ENCODE measurements at regions not wholly inside any gene's neighbourhood (a gene's known extent, or its start where the extent isn't known, plus 50 kb on each side); places are given as distances from the start of the nearest gene placed in this dataset.
A peak's percentile ranks its signal among the peaks of the same experiment; 100 is the strongest.
"Not testable (repeated sequence)": the region's sequence is repeated elsewhere in the genome, so short reads cannot be mapped to it uniquely, and the experiment has no call there.

GRCh38 chr13:107809125-107809524 is 406.2 kb downstream of the LIG4 start:
- no peak for DNase-seq

- DNase-seq: no peak
Measured at GRCh38 chr13:107808389-107808788, 406.9 kb downstream of the LIG4 start.

DNA sequence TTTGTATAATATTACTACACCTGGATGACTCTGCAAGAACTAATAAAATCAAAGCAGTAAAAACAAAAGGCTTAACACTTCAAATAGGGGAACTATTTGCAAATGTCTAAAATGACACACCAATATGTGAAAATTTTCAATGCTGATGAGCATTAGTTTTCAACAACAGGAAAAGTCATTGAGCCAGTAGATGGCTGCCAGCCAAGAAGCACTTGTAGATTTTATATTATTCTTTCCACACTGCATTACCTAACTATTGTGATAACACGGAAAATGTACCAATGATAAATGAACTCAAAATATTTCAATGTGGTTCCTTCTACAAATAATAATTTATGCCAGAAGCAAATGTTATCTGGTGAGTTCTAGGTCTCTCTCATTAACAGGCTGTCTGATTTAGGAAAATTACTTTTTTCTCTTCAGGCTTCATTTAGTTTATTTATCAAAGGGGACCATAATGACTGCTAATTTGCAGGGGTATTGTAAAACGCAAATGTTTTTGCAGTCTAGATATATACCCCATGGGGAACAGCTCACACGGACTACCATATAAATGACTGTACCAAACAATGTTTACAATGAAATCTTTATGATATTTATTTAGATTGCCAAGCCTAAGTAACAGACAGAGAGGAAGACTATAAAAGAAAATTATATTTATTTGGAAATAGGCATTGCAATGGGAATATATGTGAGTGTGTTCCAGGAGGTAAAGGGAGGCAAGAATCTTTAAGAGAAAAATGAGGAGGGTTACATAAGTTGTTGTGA is 407.8 kb downstream of the LIG4 start:
- DNase-seq: no peak

- no peak for DNase-seq
Measured at GRCh38 chr13:107806726-107807125, 408.6 kb downstream of the LIG4 start.

GRCh38 chr13:107803822-107804495 is 411.4 kb downstream of the LIG4 start:
- no peak for DNase-seq

DNA sequence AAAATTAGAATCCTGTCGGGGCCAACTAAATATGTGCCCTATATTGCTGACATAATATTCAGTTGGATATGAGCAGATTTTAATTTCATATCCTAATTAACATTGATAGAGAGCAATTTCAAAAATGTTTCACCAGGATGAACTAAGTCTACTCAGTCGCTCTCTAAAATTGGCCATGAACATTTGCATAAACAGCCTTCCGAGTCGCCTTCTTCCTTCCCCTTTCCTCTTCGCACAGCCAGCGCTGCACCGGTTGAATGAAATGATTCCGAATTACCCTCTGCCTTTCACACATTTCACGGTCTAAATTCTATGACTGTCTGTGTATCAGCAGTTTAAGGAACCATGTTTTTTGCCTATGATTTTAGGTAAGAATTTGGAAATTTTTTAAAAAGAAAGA is 413.7 kb downstream of the LIG4 start:
- DNase-seq: peak; percentile 35

DNA sequence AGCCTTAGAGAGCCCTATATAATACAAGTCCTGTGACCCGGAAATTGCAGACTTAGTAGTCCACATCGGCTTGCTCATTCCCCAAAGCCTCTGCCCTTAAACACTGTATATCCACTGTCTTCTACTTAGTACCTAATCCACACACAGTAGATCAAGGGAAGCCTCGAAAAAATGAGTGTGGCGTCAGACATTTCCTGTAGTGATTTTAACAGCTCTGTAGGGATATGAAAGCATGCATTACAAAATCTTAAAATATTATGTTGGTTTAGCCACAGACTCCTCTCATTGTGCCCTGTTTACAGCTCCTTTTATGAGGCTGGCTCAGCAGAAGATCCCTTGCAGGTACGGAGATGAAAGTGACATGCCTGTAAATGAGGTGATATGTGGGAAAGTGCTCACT is 416.3 kb downstream of the LIG4 start:
- no peak for DNase-seq

GRCh38 chr13:107790397-107790796 is 424.9 kb downstream of the LIG4 start:
- no peak for DNase-seq

DNA sequence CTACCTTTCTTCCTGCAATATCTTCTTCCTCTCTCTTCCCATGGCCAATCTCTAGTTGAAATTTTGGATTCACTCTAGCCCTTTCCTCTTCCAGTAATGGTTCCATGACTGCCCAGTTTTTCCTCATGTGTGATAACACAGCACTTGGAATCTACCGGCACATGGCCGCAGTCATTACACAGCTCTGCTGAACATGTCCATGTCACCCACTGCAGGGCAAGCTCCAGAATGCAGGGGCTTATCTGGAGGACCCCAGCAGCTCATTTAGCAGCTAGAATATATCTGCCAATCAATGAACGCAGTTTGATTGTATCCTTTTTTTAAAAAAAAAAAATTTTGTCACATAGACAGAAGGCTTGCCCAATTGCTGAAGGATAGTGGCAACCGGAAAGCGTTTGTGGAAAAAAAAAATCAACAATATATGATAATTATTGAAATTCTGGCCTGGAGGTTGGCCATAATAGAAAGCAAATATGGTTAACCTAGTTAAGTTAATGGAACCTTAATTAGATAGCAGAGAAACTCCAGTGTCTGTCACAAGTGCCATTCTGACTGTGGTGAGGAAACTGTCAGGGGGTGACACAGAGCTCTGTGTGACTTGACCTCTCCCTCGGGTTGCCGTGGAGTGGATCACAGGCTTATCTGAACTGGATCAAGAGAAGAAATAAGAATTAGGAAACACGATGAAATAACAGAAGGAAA is 426.7 kb downstream of the LIG4 start:
- no peak for DNase-seq

GRCh38 chr13:107782646-107783045 is 432.7 kb downstream of the LIG4 start:
- not testable (repeated sequence) for DNase-seq

DNA sequence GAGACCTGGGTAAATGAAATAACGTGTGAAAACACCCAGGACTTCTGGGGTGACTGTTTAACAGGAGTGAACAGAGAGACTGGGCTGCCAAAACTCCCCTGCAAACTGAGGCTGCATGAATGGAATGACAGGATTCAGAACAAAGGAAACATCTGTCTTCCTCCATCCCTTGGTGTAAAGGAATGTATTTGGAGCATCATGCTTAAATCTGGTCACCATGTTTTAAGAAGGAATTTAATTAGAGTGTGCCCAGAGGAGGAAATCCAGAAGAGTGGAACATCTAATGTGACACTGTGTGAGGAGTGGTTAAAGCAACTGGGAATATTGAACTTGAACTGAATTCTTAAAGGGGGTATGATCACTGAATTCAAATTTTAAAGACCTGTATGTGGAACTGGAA is 437.2 kb downstream of the LIG4 start:
- DNase-seq: no peak

DNA sequence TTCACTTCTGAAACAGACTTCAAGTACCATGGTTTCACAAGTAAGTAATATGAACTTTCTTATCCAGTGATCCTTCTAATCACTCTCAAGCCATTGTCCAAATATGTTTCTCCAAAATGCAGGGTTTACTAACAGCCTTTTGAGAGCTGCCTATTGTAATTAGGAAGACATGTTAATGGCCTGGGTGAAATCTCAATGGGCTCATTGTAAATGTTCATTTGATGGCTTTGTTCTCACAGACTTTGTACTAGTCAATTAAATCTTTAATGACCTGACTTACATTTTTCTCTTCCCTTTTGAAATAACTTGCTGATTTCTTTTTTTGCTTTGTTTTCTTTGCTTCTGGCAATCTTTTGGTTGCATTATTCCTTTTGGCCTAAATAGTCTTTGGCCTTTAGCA is 444.8 kb downstream of the LIG4 start:
- no peak for DNase-seq

GRCh38 chr13:107767119-107767518 is 448.2 kb downstream of the LIG4 start:
- no peak for DNase-seq

- no peak for DNase-seq
Measured at GRCh38 chr13:107765724-107766401, 449.5 kb downstream of the LIG4 start.

DNA sequence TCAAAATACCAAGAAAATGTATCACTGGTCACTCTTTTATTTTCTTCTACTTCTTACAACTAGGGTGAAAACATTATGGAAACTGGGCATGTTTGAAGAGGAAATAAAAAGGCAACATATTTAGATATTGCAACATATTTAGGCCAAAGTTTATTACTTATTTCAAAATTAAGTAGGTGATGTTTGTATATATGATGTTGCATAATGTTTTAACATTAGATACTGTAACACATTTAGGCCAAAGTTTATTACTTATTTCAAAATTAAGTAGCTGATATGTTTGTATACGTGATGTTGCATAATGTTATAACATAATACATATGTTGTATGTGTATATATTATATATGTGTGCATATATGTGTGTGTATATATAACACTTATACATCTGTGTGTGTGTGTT is 451.3 kb downstream of the LIG4 start:
- no peak for DNase-seq

GRCh38 chr13:107753748-107754147 is 461.6 kb downstream of the LIG4 start:
- no peak for DNase-seq

GRCh38 chr13:107753291-107753690 is 462.0 kb downstream of the LIG4 start:
- no peak for DNase-seq

- DNase-seq: no peak
Measured at GRCh38 chr13:107743983-107744382, 471.4 kb downstream of the LIG4 start.

- DNase-seq: no peak
Measured at GRCh38 chr13:107743526-107743925, 471.8 kb downstream of the LIG4 start.

GRCh38 chr13:107743100-107743499 is 472.2 kb downstream of the LIG4 start:
- no peak for DNase-seq

GRCh38 chr13:107742544-107742943 is 472.8 kb downstream of the LIG4 start:
- DNase-seq: no peak

GRCh38 chr13:107738004-107738403 is 477.3 kb downstream of the LIG4 start:
- no peak for DNase-seq

DNA sequence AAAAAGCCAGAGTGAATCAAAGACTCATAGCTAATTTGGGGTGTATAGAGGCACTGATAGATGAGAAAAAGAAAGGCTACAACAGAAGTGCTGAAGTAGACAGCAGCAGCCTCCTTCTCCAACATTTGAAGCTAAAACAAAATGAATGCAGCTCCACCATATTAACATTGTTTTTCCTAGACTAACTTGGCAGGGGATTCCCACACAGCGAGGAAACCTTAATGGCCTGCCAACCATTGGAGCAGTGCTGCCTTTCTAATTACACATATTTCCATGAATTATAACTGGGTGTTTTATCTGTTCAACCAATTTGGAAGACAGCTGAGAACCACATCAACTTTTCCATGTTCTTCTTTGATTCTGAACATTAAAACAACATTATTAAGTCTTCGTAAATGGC is 478.6 kb downstream of the LIG4 start:
- DNase-seq: no peak

Measured in NCI-H446 treated with DMSO at 0.1 percent for 48 hours (cell line).